Natural killer cell (primary cell): ENCODE measurements at regions not wholly inside any gene's neighbourhood (a gene's known extent, or its start where the extent isn't known, plus 50 kb on each side); places are given as distances from the start of the nearest gene placed in this dataset.

Source experiments
- ATAC-seq, 3 donors: fragments of 150-1000 bp in 2 of 3; fragments of 200-7000 bp in 1 of 3; cut with Tn5 transposase; 1 replicate in 1 of 3; 2 replicates in 2 of 3; pipeline ENCODE4 v1.10.0; 2021; ENCODE audit warnings: mild to moderate bottlenecking in 2 of 3, moderate library complexity in 2 of 3
- DNase-seq, 2 donors: peaks; one replicate each; pipeline versions ENCODE4 v3.0.0 to v3.0.0-alpha.2; 2013 to 2021; ENCODE audit warnings: mixed read lengths in 1 of 2
- H3K27ac ChIP-seq: one replicate; pipeline ENCODE4 v1.5.1; 2013; ENCODE audit warnings: mild to moderate bottlenecking, low read length
- H3K27me3 ChIP-seq: one replicate; pipeline ENCODE4 v1.6.1; 2013; ENCODE audit warnings: low read length; ENCODE audit not compliant: control insufficient read depth, insufficient read depth
- H3K36me3 ChIP-seq: one replicate; pipeline ENCODE4 v1.6.1; 2013; ENCODE audit warnings: low read length; ENCODE audit not compliant: control insufficient read depth, insufficient read depth
- H3K4me1 ChIP-seq: one replicate; pipeline ENCODE4 v1.6.1; 2013; ENCODE audit warnings: low read length; ENCODE audit not compliant: control insufficient read depth, insufficient read depth
- H3K4me3 ChIP-seq: one replicate; pipeline ENCODE4 v1.5.1; 2013; ENCODE audit warnings: low read length
- H3K9me3 ChIP-seq: one replicate; pipeline ENCODE4 v1.6.1; 2013; ENCODE audit warnings: low read length; ENCODE audit not compliant: control insufficient read depth, insufficient read depth
- H3K27ac Mint-ChIP-seq, 2 donors: one replicate each; pipeline ENCODE4 v1.8.0; 2022; ENCODE audit warnings: mild to moderate bottlenecking in 2 of 2, mixed read lengths in 2 of 2, moderate library complexity in 1 of 2
- H3K27me3 Mint-ChIP-seq, 2 donors: one replicate each; pipeline ENCODE4 v1.8.0; 2022; ENCODE audit warnings: low read depth in 2 of 2, mixed read lengths in 2 of 2
- H3K36me3 Mint-ChIP-seq: one replicate; pipeline ENCODE4 v1.8.0; 2022; ENCODE audit warnings: mixed read lengths
- H3K4me1 Mint-ChIP-seq, 2 donors: one replicate each; pipeline ENCODE4 v1.8.0; 2022; ENCODE audit warnings: mixed read lengths in 2 of 2
- H3K4me3 Mint-ChIP-seq: one replicate; pipeline ENCODE4 v1.8.0; 2022; ENCODE audit warnings: mild to moderate bottlenecking, moderate library complexity, mixed read lengths
- H3K9me3 Mint-ChIP-seq, 2 donors: one replicate each; pipeline ENCODE4 v1.8.0; 2022; ENCODE audit warnings: mixed read lengths in 2 of 2
- CTCF ChIP-seq: fragments of 200-600 bp; IDR thresholded peaks from one replicate; pipeline ENCODE4 v1.8.0; 2022; ENCODE audit warnings: antibody characterized with exemption
- WGBS: methylation state at CpG from one replicate; pipeline ENCODE4 v1.1.7; 2013; ENCODE audit warnings: missing lambda C conversion rate; ENCODE audit not compliant: insufficient coverage; 5-methylcytosine and 5-hydroxymethylcytosine counted together
- intact Hi-C: fragments of 100-400 bp; cut with micrococcal nuclease; formaldehyde crosslinking; loops from one replicate; pipeline ENCODE4 v1.14.2; 2022

- H3K4me3 Mint-ChIP-seq, result no peak overlapping the region
- no peak for TF ChIP-seq CTCF
- no peak for DNase-seq
- no peaks in the 10 kb centered on the region for H3K9me3 ChIP-seq
- no peaks in the 10 kb centered on the region for H3K36me3 Mint-ChIP-seq
- H3K27me3 Mint-ChIP-seq, result no peaks in the 10 kb centered on the region
- no peak overlapping the region for H3K27ac Mint-ChIP-seq
- H3K9me3 Mint-ChIP-seq, result no peaks in the 10 kb centered on the region
- no peaks in the 10 kb centered on the region for H3K36me3 ChIP-seq
- H3K27ac ChIP-seq, result no peak overlapping the region
- H3K27me3 ChIP-seq, result no peaks in the 10 kb centered on the region
- H3K4me1 Mint-ChIP-seq, result no peaks in the 10 kb centered on the region
- no peak for ATAC-seq
- intact Hi-C loops, result no loop called here
- no peak overlapping the region for H3K4me3 ChIP-seq
- WGBS, result 53% methylated on average over 2 of the region's 3 CpGs
- no peaks in the 10 kb centered on the region for H3K4me1 ChIP-seq
Measured at GRCh38 chr6:130625825-130626527, 201.2 kb upstream of the SMLR1 start.

- 94% methylated on average over 4 of the region's 4 CpGs for WGBS
- Mint-ChIP-seq H3K36me3 (no peaks in the 10 kb centered on the region), H3K27me3 (no peaks in the 10 kb centered on the region), H3K27ac (no peak overlapping the region), H3K4me3 (no peak overlapping the region), H3K9me3 (no peaks in the 10 kb centered on the region), H3K4me1 (no peaks in the 10 kb centered on the region)
- no peak for TF ChIP-seq CTCF
- DNase-seq (no peak), ATAC-seq (no peak)
- H3K27ac ChIP-seq, result no peak overlapping the region
- H3K27me3 ChIP-seq, result no peaks in the 10 kb centered on the region
- H3K4me3 ChIP-seq, result no peak overlapping the region
- intact Hi-C loops, result no loop called here
- H3K4me1 ChIP-seq, result no peaks in the 10 kb centered on the region
- H3K36me3 ChIP-seq, result no peaks in the 10 kb centered on the region
- H3K9me3 ChIP-seq, result no peaks in the 10 kb centered on the region
Measured at GRCh38 chr6:130628862-130629261, 198.3 kb upstream of the SMLR1 start.

GRCh38 chr6:130629640-130630039 is 197.6 kb upstream of the SMLR1 start:
- H3K27me3 Mint-ChIP-seq, result no peaks in the 10 kb centered on the region
- H3K4me3 Mint-ChIP-seq, result no peak overlapping the region
- no peaks in the 10 kb centered on the region for H3K4me1 Mint-ChIP-seq
- Histone ChIP-seq H3K9me3 (no peaks in the 10 kb centered on the region), H3K4me1 (no peaks in the 10 kb centered on the region), H3K27me3 (no peaks in the 10 kb centered on the region), H3K4me3 (no peak overlapping the region), H3K27ac (no peak overlapping the region), H3K36me3 (no peaks in the 10 kb centered on the region)
- no peaks in the 10 kb centered on the region for H3K9me3 Mint-ChIP-seq
- H3K27ac Mint-ChIP-seq, result no peak overlapping the region
- no peak for TF ChIP-seq CTCF
- intact Hi-C loops, result no loop called here
- H3K36me3 Mint-ChIP-seq, result no peaks in the 10 kb centered on the region
- no peak for DNase-seq
- ATAC-seq, result no peak

GRCh38 chr6:130632277-130632676 is 194.9 kb upstream of the SMLR1 start:
- no peaks in the 10 kb centered on the region for H3K9me3 ChIP-seq
- Mint-ChIP-seq H3K4me3 (no peak overlapping the region), H3K9me3 (peaks cover 3 to 4% of the 10 kb centered on the region in 2 donors), H3K36me3 (peaks cover 10% of the 10 kb centered on the region), H3K27me3 (no peaks in the 10 kb centered on the region), H3K27ac (no peak overlapping the region), H3K4me1 (no peaks in the 10 kb centered on the region)
- H3K4me3 ChIP-seq, result no peak overlapping the region
- H3K27me3 ChIP-seq, result no peaks in the 10 kb centered on the region
- no peak for TF ChIP-seq CTCF
- no peak overlapping the region for H3K27ac ChIP-seq
- intact Hi-C loops, result no loop called here
- no peak for ATAC-seq
- H3K4me1 ChIP-seq, result no peaks in the 10 kb centered on the region
- 97% methylated on average over 9 of the region's 9 CpGs for WGBS
- H3K36me3 ChIP-seq, result no peaks in the 10 kb centered on the region
- no peak for DNase-seq
